Testis (tissue), 2 donors: ENCODE measurements at regions not wholly inside any gene's neighbourhood (a gene's known extent, or its start where the extent isn't known, plus 50 kb on each side); places are given as distances from the start of the nearest gene placed in this dataset.

ENCODE experiments used
- DNase-seq: peaks from one replicate; pipeline ENCODE4 v3.0.0-alpha.2; 2019
- H3K27ac ChIP-seq, 2 donors: fragments of 200-600 bp; sonication (generic); one replicate each; pipeline ENCODE4 v1.5.1; 2019
- H3K27me3 ChIP-seq: fragments of 200-600 bp; sonication (generic); one replicate; pipeline ENCODE4 v1.5.1; 2019
- H3K36me3 ChIP-seq: fragments of 200-600 bp; sonication (generic); one replicate; pipeline ENCODE4 v1.5.1; 2017; ENCODE audit warnings: low read depth; ENCODE audit errors: missing control alignments
- H3K4me1 ChIP-seq: fragments of 200-600 bp; sonication (generic); one replicate; pipeline ENCODE4 v1.5.1; 2019
- H3K4me3 ChIP-seq, 2 donors: fragments of 200-600 bp; sonication (generic); one replicate each; pipeline ENCODE4 v1.5.1; 2017 to 2019
- H3K9me3 ChIP-seq: fragments of 200-600 bp; sonication (generic); one replicate; pipeline ENCODE4 v1.5.1; 2017
- CTCF ChIP-seq, 3 experiments: fragments of 450-650 bp in 2 of 3; fragments of 200-600 bp in 1 of 3; sonication (generic) in 1 of 3; IDR thresholded peaks; one replicate each; pipeline ENCODE4 v1.5.1; 2016 to 2019; ENCODE audit warnings: antibody characterized with exemption in 3 of 3, mild to moderate bottlenecking in 2 of 3, moderate library complexity in 1 of 3
- POLR2A ChIP-seq: fragments of 450-650 bp; IDR thresholded peaks from one replicate; pipeline ENCODE4 v1.6.1; 2017; ENCODE audit warnings: antibody characterized with exemption, mild to moderate bottlenecking, moderate library complexity
- WGBS, 2 donors: methylation state at CpG; one replicate each; pipeline ENCODE4 v1.1.5; 2018; 5-methylcytosine and 5-hydroxymethylcytosine counted together
- intact Hi-C: fragments of 100-400 bp; cut with DNase I; formaldehyde crosslinking; loops from one replicate; pipeline ENCODE4 v1.15.1; 2023; ENCODE audit warnings: low total_unique reads

- no peaks in the 10 kb centered on the region for H3K27me3 ChIP-seq
- no peak overlapping the region for H3K4me3 ChIP-seq
- no peaks in the 10 kb centered on the region for H3K4me1 ChIP-seq
- no peak for TF ChIP-seq CTCF (IDR thresholded peaks at IDR 0.05)
- WGBS, 2 donors = 95% methylated on average over 8 of the region's 8 CpGs
- no peak overlapping the region for H3K27ac ChIP-seq
- H3K36me3 ChIP-seq = no peaks in the 10 kb centered on the region
- intact Hi-C loops = no loop called here
- no peak for DNase-seq
- no peaks in the 10 kb centered on the region for H3K9me3 ChIP-seq
These were observed 1126.2 kb downstream of the TYW1 start for GRCh38 chr7:68122801-68123200.

- 69 to 86% methylated on average over 2 of the region's 2 CpGs for WGBS, 2 donors
- Histone ChIP-seq H3K36me3 (no peaks in the 10 kb centered on the region), H3K4me1 (no peaks in the 10 kb centered on the region), H3K9me3 (no peaks in the 10 kb centered on the region), H3K27me3 (no peaks in the 10 kb centered on the region), H3K27ac (no peak overlapping the region), H3K4me3 (no peak overlapping the region)
- intact Hi-C loops = no loop called here
- DNase-seq = no peak
- TF ChIP-seq CTCF (IDR thresholded peaks at IDR 0.05) (no peak), POLR2A (no peak)
These were observed 1128.5 kb downstream of the TYW1 start for GRCh38 chr7:68125168-68125567.

- H3K27me3 ChIP-seq = no peaks in the 10 kb centered on the region
- H3K27ac ChIP-seq = no peak overlapping the region
- no peak overlapping the region for H3K4me3 ChIP-seq
- DNase-seq = no peak
- H3K36me3 ChIP-seq = no peaks in the 10 kb centered on the region
- no peaks in the 10 kb centered on the region for H3K4me1 ChIP-seq
- TF ChIP-seq POLR2A (no peak), CTCF (IDR thresholded peaks at IDR 0.05) (no peak)
- no peaks in the 10 kb centered on the region for H3K9me3 ChIP-seq
- intact Hi-C loops = no loop called here
- WGBS, 2 donors = 88 to 92% methylated on average over 6 of the region's 6 CpGs
These were observed 1136.4 kb downstream of the TYW1 start for GRCh38 chr7:68133045-68133444.

GRCh38 chr7:68143345-68143744 is 1146.7 kb downstream of the TYW1 start:
- Histone ChIP-seq H3K36me3 (no peaks in the 10 kb centered on the region), H3K27me3 (no peaks in the 10 kb centered on the region), H3K4me1 (no peaks in the 10 kb centered on the region), H3K9me3 (no peaks in the 10 kb centered on the region), H3K4me3 (no peak overlapping the region), H3K27ac (no peak overlapping the region)
- intact Hi-C loops = no loop called here
- TF ChIP-seq CTCF (IDR thresholded peaks at IDR 0.05) (no peak), POLR2A (no peak)
- no peak for DNase-seq

- intact Hi-C loops = no loop called here
- Histone ChIP-seq H3K4me3 (no peak overlapping the region), H3K36me3 (no peaks in the 10 kb centered on the region), H3K27me3 (no peaks in the 10 kb centered on the region), H3K4me1 (no peaks in the 10 kb centered on the region), H3K9me3 (no peaks in the 10 kb centered on the region), H3K27ac (no peak overlapping the region)
- DNase-seq = no peak
- TF ChIP-seq POLR2A (no peak), CTCF (IDR thresholded peaks at IDR 0.05) (no peak)
- WGBS, 2 donors = 77 to 83% methylated on average over 1 of the region's 1 CpG
These were observed 1150.3 kb downstream of the TYW1 start for GRCh38 chr7:68146983-68147382.
